ENCODE measurements at regions not wholly inside any gene's neighbourhood (a gene's known extent, or its start where the extent isn't known, plus 50 kb on each side); places are given as distances from the start of the nearest gene placed in this dataset.

GRCh38 chr19:13646758-13647157 is 117.6 kb upstream of the MRI1 start:
- TF ChIP-seq POLR2A (IDR thresholded peaks at IDR 0.05) = no peak
- no peak for TF ChIP-seq CTCF (IDR thresholded peaks at IDR 0.05 in 4 of 5, conservative IDR thresholded peaks at IDR 0.05 in 1 of 5)
